Activated CD8-positive, alpha-beta T cell treated with anti-CD3 and anti-CD28 coated beads for 36 hours (primary cell): ENCODE measurements at regions not wholly inside any gene's neighbourhood (a gene's known extent, or its start where the extent isn't known, plus 50 kb on each side); places are given as distances from the start of the nearest gene placed in this dataset.
"Not testable (repeated sequence)": the region's sequence is repeated elsewhere in the genome, so short reads cannot be mapped to it uniquely, and the experiment has no call there.

Source experiments
- ATAC-seq: fragments of 200-7000 bp; cut with Tn5 transposase; one replicate; pipeline ENCODE4 v1.10.0; 2021; ENCODE audit warnings: mild to moderate bottlenecking, moderate library complexity
- CTCF ChIA-PET: fragments of 350-600 bp; sonication (Branson Sonifier 250); formaldehyde crosslinking; loops from one replicate; lab custom pipeline; 2021; ENCODE audit warnings: antibody characterized with exemption; lab: Charles Lee
- POLR2A ChIA-PET: fragments of 350-600 bp; sonication (Branson Sonifier 250); formaldehyde crosslinking; loops from one replicate; lab custom pipeline; 2021; ENCODE audit warnings: antibody characterized with exemption; lab: Charles Lee
- DNase-seq: peaks from one replicate; pipeline ENCODE4 v3.0.0-alpha.2; 2020
- H3K27ac Mint-ChIP-seq: one replicate; pipeline ENCODE4 v1.8.0; 2021; ENCODE audit warnings: mild to moderate bottlenecking, mixed read lengths
- H3K27me3 Mint-ChIP-seq: one replicate; pipeline ENCODE4 v1.8.0; 2021; ENCODE audit warnings: mixed read lengths
- H3K36me3 Mint-ChIP-seq: one replicate; pipeline ENCODE4 v1.8.0; 2021; ENCODE audit warnings: low read depth, mixed read lengths
- H3K4me1 Mint-ChIP-seq: one replicate; pipeline ENCODE4 v1.8.0; 2021; ENCODE audit warnings: low read depth, mixed read lengths
- H3K4me3 Mint-ChIP-seq: one replicate; pipeline ENCODE4 v1.8.0; 2021; ENCODE audit warnings: mild to moderate bottlenecking, moderate library complexity, mixed read lengths
- H3K9me3 Mint-ChIP-seq: one replicate; pipeline ENCODE4 v1.8.0; 2021; ENCODE audit warnings: mixed read lengths
- intact Hi-C: fragments of 100-400 bp; cut with micrococcal nuclease; formaldehyde crosslinking; loops from one replicate; pipeline ENCODE4 v1.10.0; 2022
- TF ChIP-seq, protein P1 (sequence below): fragments of 200-600 bp; IDR thresholded peaks from one replicate; pipeline ENCODE4 v1.8.0; 2022; ENCODE audit warnings: antibody characterized with exemption, mild to moderate bottlenecking

DNA sequence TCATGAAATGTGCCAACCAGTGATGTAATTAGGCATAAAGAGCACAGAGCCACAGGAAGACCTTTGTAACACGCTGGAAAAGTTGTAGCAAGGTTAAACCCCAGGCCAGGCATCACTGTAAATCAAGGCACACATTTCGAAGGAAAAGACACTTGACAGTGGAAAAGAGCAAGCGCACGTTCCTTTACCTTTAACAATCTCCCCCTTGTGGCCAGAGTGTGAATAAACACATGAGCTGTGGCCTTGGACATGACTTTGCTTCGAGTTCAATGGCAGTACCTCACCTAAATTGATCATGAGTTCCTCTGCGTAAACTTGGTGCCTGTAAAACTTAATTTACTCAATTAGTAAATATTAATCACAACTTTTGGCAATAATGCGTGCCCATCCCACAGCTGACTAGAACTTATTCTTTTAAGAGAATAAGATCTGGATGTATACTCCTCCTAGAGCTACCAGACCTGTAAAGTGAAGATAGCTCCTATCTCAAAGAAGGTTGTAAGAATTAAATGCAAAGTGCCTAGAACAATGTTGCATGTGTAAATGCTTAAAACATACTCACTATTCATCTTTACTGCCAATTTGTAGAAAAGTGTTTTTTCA is 757.0 kb upstream of the NECTIN3 start:
- CTCF ChIA-PET: interaction anchor here (0.6 to 2.9 kb wide), 32 partner anchors 9 to 1225 kb away, joined by 3 to 20 read pairs (median 4); no protein-coding TSS in a partner anchor
- no peak overlapping the region for H3K27ac Mint-ChIP-seq
- no peaks in the 10 kb centered on the region for H3K36me3 Mint-ChIP-seq
- ATAC-seq: peak; percentile 80
- intact Hi-C loops: loop anchor here (2.0 to 10.0 kb wide), 2 partner anchors 582 to 780 kb away; no protein-coding TSS in a partner anchor
- DNase-seq: peak; percentile 66
- H3K27me3 Mint-ChIP-seq: peaks cover 3% of the 10 kb centered on the region
- POLR2A ChIA-PET: no interaction called here
- TF ChIP-seq, protein P1, sequence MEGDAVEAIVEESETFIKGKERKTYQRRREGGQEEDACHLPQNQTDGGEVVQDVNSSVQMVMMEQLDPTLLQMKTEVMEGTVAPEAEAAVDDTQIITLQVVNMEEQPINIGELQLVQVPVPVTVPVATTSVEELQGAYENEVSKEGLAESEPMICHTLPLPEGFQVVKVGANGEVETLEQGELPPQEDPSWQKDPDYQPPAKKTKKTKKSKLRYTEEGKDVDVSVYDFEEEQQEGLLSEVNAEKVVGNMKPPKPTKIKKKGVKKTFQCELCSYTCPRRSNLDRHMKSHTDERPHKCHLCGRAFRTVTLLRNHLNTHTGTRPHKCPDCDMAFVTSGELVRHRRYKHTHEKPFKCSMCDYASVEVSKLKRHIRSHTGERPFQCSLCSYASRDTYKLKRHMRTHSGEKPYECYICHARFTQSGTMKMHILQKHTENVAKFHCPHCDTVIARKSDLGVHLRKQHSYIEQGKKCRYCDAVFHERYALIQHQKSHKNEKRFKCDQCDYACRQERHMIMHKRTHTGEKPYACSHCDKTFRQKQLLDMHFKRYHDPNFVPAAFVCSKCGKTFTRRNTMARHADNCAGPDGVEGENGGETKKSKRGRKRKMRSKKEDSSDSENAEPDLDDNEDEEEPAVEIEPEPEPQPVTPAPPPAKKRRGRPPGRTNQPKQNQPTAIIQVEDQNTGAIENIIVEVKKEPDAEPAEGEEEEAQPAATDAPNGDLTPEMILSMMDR: peak; percentile 81
- H3K4me3 Mint-ChIP-seq: no peak overlapping the region
- peaks cover 5% of the 10 kb centered on the region for H3K4me1 Mint-ChIP-seq
- H3K9me3 Mint-ChIP-seq: no peaks in the 10 kb centered on the region

DNA sequence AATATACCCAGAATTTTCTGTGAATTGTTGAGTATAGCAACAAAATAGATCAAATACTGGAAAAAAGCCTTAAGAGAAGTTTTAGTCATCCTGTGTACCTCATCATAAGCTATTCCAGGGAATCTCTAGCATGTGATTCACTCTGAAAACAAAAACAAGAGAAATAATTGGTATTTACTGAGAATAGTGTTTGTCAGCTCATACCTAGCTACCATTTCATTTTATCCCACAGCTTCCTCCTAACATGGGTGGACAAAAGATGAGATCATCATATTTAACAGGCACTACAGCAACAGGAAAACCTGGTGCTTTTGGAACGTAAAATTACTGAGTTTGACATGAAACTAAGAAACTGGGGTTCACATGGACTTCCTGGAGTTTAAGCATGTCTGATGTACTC is 753.5 kb upstream of the NECTIN3 start:
- Mint-ChIP-seq H3K9me3 (no peaks in the 10 kb centered on the region), H3K27ac (no peak overlapping the region), H3K4me1 (peaks cover 5% of the 10 kb centered on the region), H3K36me3 (no peaks in the 10 kb centered on the region), H3K27me3 (peaks cover 3% of the 10 kb centered on the region), H3K4me3 (no peak overlapping the region)
- TF ChIP-seq, protein P1: no peak
- DNase-seq (no peak), ATAC-seq (no peak)
- POLR2A ChIA-PET: no interaction called here
- intact Hi-C loops: loop anchor here (10.0 kb wide), 1 partner anchor 783 kb away; no protein-coding TSS in a partner anchor
- CTCF ChIA-PET: no interaction called here

GRCh38 chr3:110323349-110323748 is 748.3 kb upstream of the NECTIN3 start:
- Mint-ChIP-seq H3K4me3 (no peak overlapping the region), H3K27ac (no peak overlapping the region), H3K36me3 (no peaks in the 10 kb centered on the region), H3K9me3 (no peaks in the 10 kb centered on the region), H3K27me3 (peaks cover 2% of the 10 kb centered on the region), H3K4me1 (no peaks in the 10 kb centered on the region)
- POLR2A ChIA-PET: no interaction called here
- DNase-seq (no peak), ATAC-seq (no peak)
- intact Hi-C loops: no loop called here
- CTCF ChIA-PET: interaction anchor here (2.0 kb wide), 1 partner anchor 9 kb away, joined by 13 read pairs; no protein-coding TSS in a partner anchor
- TF ChIP-seq, protein P1: no peak

- CTCF ChIA-PET: interaction anchor here (2.0 kb wide), 1 partner anchor 10 kb away, joined by 13 read pairs; no protein-coding TSS in a partner anchor
- TF ChIP-seq, protein P1: no peak
- POLR2A ChIA-PET: no interaction called here
- ATAC-seq: no peak
- Mint-ChIP-seq H3K27me3 (peaks cover 2% of the 10 kb centered on the region), H3K27ac (no peak overlapping the region), H3K4me3 (no peak overlapping the region), H3K9me3 (no peaks in the 10 kb centered on the region), H3K4me1 (no peaks in the 10 kb centered on the region), H3K36me3 (no peaks in the 10 kb centered on the region)
- intact Hi-C loops: no loop called here
- DNase-seq: no peak
Measured at GRCh38 chr3:110324171-110324705, 747.4 kb upstream of the NECTIN3 start.

DNA sequence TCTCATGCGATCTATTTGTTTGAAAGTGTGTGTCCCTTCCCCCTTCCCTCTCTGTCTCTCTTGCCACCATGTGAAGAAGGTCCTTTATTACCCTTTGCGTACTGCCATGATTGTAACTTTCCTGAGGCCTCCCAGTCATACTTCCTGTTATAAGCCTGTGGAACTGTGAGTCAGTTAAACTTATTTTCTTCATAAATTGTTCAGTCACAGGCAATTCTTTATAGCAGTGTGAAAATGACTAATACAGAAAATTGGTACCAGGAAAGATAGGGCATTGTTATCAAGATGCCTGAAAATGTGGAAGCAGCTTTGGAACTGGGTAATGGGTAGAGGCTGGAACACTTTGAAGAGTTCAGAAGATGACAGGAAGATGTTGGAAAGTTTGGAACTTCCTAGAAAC is 743.7 kb upstream of the NECTIN3 start:
- H3K27ac Mint-ChIP-seq: no peak overlapping the region
- no peaks in the 10 kb centered on the region for H3K9me3 Mint-ChIP-seq
- intact Hi-C loops: no loop called here
- H3K27me3 Mint-ChIP-seq: peaks cover 2% of the 10 kb centered on the region
- H3K4me1 Mint-ChIP-seq: no peaks in the 10 kb centered on the region
- H3K36me3 Mint-ChIP-seq: no peaks in the 10 kb centered on the region
- DNase-seq: no peak
- ATAC-seq: no peak
- H3K4me3 Mint-ChIP-seq: no peak overlapping the region
- POLR2A ChIA-PET: no interaction called here
- TF ChIP-seq, protein P1: no peak
- CTCF ChIA-PET: interaction anchor here (3.0 kb wide), 1 partner anchor 13 kb away, joined by 20 read pairs; no protein-coding TSS in a partner anchor

- CTCF ChIA-PET: interaction anchor here (1.1 to 1.3 kb wide), 2 partner anchors 17 to 19 kb away, joined by 3 to 4 read pairs; no protein-coding TSS in a partner anchor
- DNase-seq, H3K4me1 Mint-ChIP-seq, H3K27me3 Mint-ChIP-seq, POLR2A ChIA-PET, H3K36me3 Mint-ChIP-seq, ATAC-seq, H3K27ac Mint-ChIP-seq, H3K4me3 Mint-ChIP-seq, intact Hi-C loops, H3K9me3 Mint-ChIP-seq: not testable (repeated sequence)
Measured at GRCh38 chr3:110331562-110331961, 740.1 kb upstream of the NECTIN3 start.
